NCI-H69 (cell line): ENCODE measurements at regions not wholly inside any gene's neighbourhood (a gene's known extent, or its start where the extent isn't known, plus 50 kb on each side); places are given as distances from the start of the nearest gene placed in this dataset.
"Not testable (repeated sequence)": the region's sequence is repeated elsewhere in the genome, so short reads cannot be mapped to it uniquely, and the experiment has no call there.

Experiments
- DNase-seq: peaks from one replicate; lab custom pipeline; 2025; lab: John Stamatoyannopoulos, UW

- DNase-seq, result no peak
Observed at GRCh38 chr5:2168601-2169429, 286.1 kb upstream of the IRX4 start.

DNA sequence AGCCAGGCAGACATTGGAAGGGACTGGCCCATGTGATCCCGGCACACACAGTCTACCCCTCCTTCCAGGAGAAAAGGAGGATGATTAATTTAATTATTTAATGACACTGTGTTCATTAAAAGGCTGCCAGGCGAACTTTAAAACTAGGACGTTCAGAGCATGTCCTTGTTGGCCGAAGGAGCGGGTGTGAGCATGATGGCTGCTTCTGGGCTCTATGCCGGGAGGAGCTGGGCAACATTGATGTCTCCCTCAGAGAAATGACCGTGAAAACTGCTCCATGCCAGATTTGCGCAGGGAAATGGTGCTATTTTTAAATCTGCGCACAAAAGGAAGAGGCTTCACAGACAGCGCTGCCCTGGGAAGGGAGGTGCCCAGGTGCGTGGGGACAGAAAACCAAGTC lies 284.9 kb upstream of the IRX4 start:
- no peak for DNase-seq

GRCh38 chr5:2166979-2167377 lies 284.3 kb upstream of the IRX4 start:
- DNase-seq, result no peak

DNA sequence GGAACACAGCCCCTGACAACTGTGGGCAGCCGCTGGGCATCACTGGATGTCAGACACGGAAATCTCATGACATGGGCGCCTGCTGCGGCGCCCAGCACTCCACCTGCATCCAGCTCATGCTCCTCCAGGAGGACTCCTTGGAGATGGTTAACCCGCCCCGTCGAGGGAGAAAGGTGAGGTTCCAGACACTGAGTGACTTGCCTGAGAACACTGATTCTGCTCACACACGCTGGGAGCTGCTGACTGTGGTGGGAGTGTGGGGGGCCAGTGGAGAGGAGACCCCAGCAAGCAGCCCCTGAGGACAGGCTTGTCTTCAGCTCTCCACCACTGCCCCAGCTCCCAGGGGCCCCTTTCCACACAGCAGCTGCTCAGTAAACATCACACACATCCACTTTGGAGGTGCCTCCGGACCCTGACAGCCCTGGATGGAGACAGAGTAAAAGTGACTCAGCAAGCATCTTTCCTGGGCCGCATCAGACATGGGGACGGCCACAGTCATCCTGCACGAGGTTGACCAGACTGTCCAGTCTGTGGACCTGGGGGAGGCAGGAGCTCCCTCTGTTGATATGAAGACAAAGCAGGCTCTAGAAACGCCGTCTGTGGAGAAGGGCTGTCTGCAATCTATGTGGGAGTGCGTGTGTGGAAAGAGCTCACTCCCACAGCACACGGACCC lies 283.7 kb upstream of the IRX4 start:
- DNase-seq, result no peak

DNA sequence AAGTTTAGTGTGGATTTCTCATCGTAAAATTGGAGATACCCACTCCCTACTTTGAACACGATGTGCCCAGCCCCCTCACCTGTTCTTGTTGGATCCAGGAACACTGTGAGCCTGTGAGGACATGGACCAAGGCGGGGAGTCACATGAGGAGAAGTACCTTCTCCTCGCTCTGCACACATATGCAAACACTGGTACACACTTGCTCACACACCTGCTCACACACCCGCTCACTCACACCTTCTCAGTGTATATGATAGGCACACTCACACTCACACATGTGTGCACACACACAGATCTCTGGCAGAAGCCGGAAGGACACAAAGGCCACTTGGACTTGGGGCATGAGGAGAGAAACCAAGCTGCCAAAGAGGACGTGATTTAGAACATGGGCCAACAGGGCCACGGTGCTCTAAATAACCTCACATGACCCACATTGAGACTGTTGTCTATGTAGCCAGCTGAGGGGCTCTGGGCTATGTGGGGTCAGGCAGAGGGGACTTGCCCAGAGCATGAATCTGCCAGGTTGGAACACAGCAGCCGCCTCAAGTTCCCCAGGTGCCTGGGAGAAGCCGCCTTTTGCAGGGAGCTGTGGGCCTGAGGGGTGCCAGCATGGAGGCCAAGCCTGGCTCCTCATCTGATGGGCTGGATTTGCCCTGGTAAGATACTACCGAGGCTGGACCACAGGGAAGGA lies 283.0 kb upstream of the IRX4 start:
- no peak for DNase-seq

DNA sequence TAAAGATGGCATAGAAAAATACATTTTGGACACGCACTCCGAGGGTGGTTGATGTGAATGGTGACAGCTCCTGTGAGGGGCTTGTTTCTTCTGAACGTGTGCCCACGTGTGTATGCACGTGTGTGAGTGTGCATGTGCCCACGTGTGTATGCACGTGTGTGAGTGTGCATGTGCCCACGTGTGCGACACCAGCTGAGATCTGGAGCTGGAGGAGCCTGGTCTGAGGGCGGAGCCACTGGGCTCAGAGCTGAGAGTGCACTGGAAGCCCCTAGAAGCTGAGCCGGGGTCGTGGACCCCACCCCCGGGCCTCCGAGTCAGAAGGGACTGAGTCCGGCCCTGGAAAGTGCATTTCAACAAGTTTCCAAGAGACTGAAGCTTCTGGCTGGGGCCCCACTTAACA lies 282.5 kb upstream of the IRX4 start:
- no peak for DNase-seq

DNA sequence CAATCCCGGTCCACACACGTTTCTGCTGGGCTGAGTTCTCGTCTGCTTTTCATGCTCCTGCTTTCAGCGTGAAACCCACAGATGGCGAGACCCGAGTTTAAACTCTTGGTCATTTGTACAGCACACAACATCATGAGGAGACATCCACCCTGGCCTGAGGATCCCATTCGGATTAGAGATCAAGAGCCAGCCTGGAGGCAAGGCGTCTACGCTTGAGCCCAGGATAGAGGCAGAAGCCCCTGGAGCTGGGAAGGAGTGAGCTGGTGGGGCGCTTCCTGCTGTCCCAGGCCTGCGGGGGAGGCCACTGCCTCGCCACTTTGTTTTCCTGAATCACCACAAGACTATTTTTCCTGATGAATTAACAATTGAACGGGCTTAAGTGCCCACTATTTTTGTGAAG lies 281.9 kb upstream of the IRX4 start:
- no peak for DNase-seq

GRCh38 chr5:2163940-2164490 lies 281.3 kb upstream of the IRX4 start:
- no peak for DNase-seq

GRCh38 chr5:2163060-2163856 lies 280.5 kb upstream of the IRX4 start:
- DNase-seq, result no peak

GRCh38 chr5:2160811-2161210 lies 278.1 kb upstream of the IRX4 start:
- DNase-seq, result no peak

DNA sequence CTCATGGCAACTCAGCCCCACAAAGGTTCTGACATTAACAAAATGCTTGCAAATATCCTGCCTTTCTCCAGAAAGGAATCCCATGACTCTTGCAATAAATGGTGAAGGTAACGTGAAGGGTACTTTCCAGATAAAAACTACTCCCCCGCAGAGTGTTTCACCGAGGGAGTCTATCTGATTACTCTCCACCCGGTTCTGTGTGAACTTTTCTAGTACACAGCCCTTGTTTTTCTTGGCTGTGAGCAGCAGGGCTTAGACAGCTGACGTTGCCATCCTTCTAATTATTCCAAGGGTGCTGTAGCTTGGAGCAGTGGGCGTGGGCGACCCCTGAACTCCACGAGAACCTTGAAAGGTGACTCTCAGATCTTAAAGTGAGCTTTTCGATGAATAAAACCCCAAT lies 276.0 kb upstream of the IRX4 start:
- DNase-seq, result no peak

DNA sequence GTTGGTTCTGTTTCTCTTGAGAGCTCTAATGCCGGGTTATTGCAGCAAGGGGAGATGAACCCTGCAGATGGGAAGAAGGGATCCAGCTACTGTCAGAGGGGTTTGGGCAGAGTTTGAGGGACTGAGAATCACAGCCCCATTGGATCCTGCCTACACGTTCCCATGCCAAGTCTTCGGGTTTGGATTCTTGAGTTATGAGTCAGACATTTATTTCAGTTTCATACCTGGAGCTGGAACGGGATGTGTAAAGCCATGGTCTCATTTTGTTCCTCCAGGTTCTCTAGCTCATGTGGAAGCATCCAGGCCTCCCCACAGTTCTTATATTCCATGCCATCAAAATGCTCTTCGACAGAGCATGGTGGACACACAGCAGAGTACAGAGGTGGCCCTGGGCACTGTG lies 275.4 kb upstream of the IRX4 start:
- no peak for DNase-seq

DNA sequence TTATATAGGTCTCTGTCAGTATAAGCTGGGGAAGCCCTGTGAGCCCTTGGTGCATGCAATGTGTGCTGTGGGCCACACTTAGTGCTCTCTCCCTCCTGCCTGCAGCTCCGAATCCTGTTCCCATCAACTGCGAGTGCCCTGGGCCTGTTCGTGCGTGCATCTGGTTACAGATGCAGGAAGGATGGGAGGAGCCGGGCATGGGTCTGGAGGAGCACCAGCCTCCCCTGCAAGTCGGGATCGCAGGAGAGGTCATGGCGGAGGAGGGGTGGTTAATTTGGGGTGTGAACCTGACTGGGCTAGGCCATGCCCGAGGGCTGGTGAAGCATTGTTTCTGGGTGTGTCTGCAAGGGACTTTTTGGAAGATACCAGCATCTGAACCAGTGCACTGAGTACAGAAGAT lies 274.6 kb upstream of the IRX4 start:
- DNase-seq, result no peak

- DNase-seq, result no peak
Observed at GRCh38 chr5:2156358-2157059, 273.8 kb upstream of the IRX4 start.

- DNase-seq, result no peak
Observed at GRCh38 chr5:2155556-2155955, 272.8 kb upstream of the IRX4 start.

DNA sequence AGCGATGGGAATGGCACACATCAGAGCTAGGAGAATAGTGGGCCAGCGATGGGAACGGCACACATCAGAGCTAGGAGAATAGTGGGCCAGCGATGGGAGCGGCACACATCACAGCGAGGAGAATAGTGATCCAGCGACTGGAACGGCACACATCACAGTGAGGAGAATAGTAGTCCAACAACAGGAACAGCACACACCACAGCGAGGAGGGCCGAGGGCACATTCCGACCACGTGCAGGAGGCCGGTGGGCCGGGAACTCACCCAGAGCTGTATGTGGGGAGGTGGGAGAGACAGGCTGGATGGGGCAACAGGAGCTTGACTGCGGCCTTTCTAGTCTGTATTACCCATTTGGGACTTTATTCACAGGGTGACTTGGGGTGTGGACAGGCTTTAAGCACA lies 271.1 kb upstream of the IRX4 start:
- no peak for DNase-seq

- no peak for DNase-seq
Observed at GRCh38 chr5:2153350-2153749, 270.6 kb upstream of the IRX4 start.

DNA sequence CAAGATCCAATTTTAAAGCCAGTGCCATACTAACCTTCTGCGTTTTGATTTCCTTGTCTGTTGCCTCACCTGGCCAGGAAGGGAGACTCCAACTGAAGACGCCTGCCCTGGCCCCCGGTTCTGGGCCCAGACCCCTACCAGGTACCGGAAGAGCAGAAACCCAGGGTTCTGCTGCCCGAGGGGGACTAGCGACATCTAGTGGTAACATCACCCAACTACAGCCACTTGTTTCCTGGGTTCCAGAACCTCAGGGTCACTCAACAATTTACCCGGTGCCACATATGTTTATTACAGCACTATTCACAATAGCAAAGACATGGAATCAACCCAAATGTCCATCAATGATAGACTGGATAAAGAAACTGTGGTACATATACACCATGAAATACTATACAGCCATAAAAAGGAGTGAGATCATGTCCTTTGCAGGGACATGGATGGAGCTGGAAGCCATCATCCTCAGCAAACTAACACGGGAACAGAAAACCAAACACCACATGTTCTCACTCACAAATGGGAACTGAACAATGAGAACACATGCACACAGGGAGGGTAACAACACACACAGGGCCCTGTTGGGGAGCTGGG lies 268.7 kb upstream of the IRX4 start:
- DNase-seq, result not testable (repeated sequence)

DNA sequence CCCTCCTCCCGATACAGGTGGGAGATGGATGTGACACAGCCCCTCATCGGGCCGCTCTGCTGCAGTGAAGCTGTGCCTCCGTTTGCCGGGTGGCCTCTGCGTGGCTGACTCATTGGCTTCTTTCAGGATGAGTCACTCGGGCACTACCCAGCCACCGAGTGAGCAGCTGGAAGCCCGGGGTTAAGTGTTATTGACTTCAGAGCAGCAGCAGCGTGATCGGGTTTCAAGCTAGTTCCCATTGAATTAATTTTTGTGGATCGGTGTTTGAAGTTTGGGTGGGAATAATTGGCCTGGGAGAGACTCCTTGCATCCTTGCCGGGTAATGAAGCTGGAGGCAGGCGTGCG lies 266.4 kb upstream of the IRX4 start:
- peak; percentile 4 for DNase-seq

- DNase-seq, result no peak
Observed at GRCh38 chr5:2148312-2149194, 265.8 kb upstream of the IRX4 start.
